Osteoblast (primary cell): ENCODE measurements at regions not wholly inside any gene's neighbourhood (a gene's known extent, or its start where the extent isn't known, plus 50 kb on each side); places are given as distances from the start of the nearest gene placed in this dataset.
A peak's percentile ranks its signal among the peaks of the same experiment; 100 is the strongest.

Source experiments
- DNase-seq: peaks from one replicate; pipeline ENCODE4 v3.0.0; 2011; ENCODE audit warnings: low spot score, mixed read lengths; ENCODE audit not compliant: insufficient read length; ENCODE audit errors: missing footprints
- H2AFZ ChIP-seq: 2 replicates; pipeline ENCODE4 v1.6.0; 2011; ENCODE audit warnings: mild to moderate bottlenecking, low read length
- H3K27ac ChIP-seq: 2 replicates; pipeline ENCODE4 v1.5.1; 2011; ENCODE audit warnings: mild to moderate bottlenecking, low read depth, low read length, moderate library complexity
- H3K27me3 ChIP-seq: 2 replicates; pipeline ENCODE4 v1.6.0; 2012; ENCODE audit warnings: mild to moderate bottlenecking, control low read depth, inconsistent platforms, low read length, moderate library complexity; ENCODE audit not compliant: insufficient read depth
- H3K36me3 ChIP-seq: 2 replicates; pipeline ENCODE4 v1.5.1; 2011; ENCODE audit warnings: mild to moderate bottlenecking, low read length, control low read depth, moderate library complexity; ENCODE audit not compliant: insufficient read depth
- H3K4me1 ChIP-seq: 2 replicates; pipeline ENCODE4 v1.5.1; 2011; ENCODE audit warnings: mild to moderate bottlenecking, low read length, control low read depth, moderate library complexity; ENCODE audit not compliant: insufficient read depth
- H3K4me2 ChIP-seq: 2 replicates; pipeline ENCODE4 v1.6.0; 2011; ENCODE audit warnings: mild to moderate bottlenecking, low read length; ENCODE audit not compliant: insufficient read depth
- H3K4me3 ChIP-seq: fragments of 200-600 bp; sonication (generic); 3 replicates; pipeline ENCODE4 v1.5.1; 2012; ENCODE audit warnings: mild to moderate bottlenecking, low read length, inconsistent platforms; ENCODE audit not compliant: insufficient read depth
- H3K79me2 ChIP-seq: 2 replicates; pipeline ENCODE4 v1.6.0; 2012; ENCODE audit warnings: mild to moderate bottlenecking, low read length, control low read depth, inconsistent platforms; ENCODE audit not compliant: insufficient read depth
- H3K9me3 ChIP-seq: 2 replicates; pipeline ENCODE4 v1.5.1; 2011; ENCODE audit warnings: low read depth, low read length, control low read depth
- H4K20me1 ChIP-seq: 2 replicates; pipeline ENCODE4 v1.6.0; 2012; ENCODE audit warnings: mild to moderate bottlenecking, low read length, control low read depth; ENCODE audit not compliant: insufficient read depth
- CTCF ChIP-seq: IDR thresholded peaks from 2 replicates; pipeline ENCODE4 v1.5.1; 2011; ENCODE audit warnings: mild to moderate bottlenecking, low read depth, low read length, moderate library complexity; ENCODE audit errors: extremely low read depth

- Histone ChIP-seq H3K27me3 (peaks cover 19% of the 10 kb centered on the region), H3K4me1 (peaks cover 51% of the 10 kb centered on the region), H3K36me3 (no peaks in the 10 kb centered on the region), H4K20me1 (no peaks in the 10 kb centered on the region), H3K4me3 (peak overlapping the region; percentile 20), H2AFZ (no peak overlapping the region), H3K27ac (peak overlapping the region; percentile 38), H3K9me3 (no peaks in the 10 kb centered on the region), H3K4me2 (peak overlapping the region; percentile 2), H3K79me2 (no peaks in the 10 kb centered on the region)
- TF ChIP-seq CTCF: no peak
- DNase-seq: no peak
These were observed 53.3 kb upstream of the PRDM11 start for GRCh38 chr11:45092901-45093760.

- no peak overlapping the region for H3K27ac ChIP-seq
These were observed 52.5 kb upstream of the PRDM11 start for GRCh38 chr11:45093761-45094455.

GRCh38 chr11:45094958-45095690 lies 51.3 kb upstream of the PRDM11 start:
- peaks cover 35% of the 10 kb centered on the region for H3K4me1 ChIP-seq
- TF ChIP-seq CTCF: no peak
- H4K20me1 ChIP-seq: no peaks in the 10 kb centered on the region
- no peak for DNase-seq
- H3K27me3 ChIP-seq: peaks cover 28% of the 10 kb centered on the region
- H2AFZ ChIP-seq: no peak overlapping the region
- H3K79me2 ChIP-seq: no peaks in the 10 kb centered on the region
- H3K9me3 ChIP-seq: no peaks in the 10 kb centered on the region
- H3K4me3 ChIP-seq: no peak overlapping the region
- no peak overlapping the region for H3K4me2 ChIP-seq
- no peak overlapping the region for H3K27ac ChIP-seq
- no peaks in the 10 kb centered on the region for H3K36me3 ChIP-seq

More at GRCh38 chr11:45093761-45094455, 52.5 kb upstream of the PRDM11 start:
- Histone ChIP-seq H3K4me3 (peak overlapping the region; percentile 20), H3K36me3 (no peaks in the 10 kb centered on the region), H2AFZ (no peak overlapping the region), H3K79me2 (no peaks in the 10 kb centered on the region), H3K27me3 (peaks cover 22% of the 10 kb centered on the region), H4K20me1 (no peaks in the 10 kb centered on the region), H3K4me1 (peaks cover 46% of the 10 kb centered on the region), H3K9me3 (no peaks in the 10 kb centered on the region), H3K4me2 (peak overlapping the region; percentile 2)
- TF ChIP-seq CTCF: no peak
- DNase-seq: no peak

- H3K27ac ChIP-seq: no peak overlapping the region
- no peaks in the 10 kb centered on the region for H3K9me3 ChIP-seq
- peaks cover 33% of the 10 kb centered on the region for H3K27me3 ChIP-seq
- TF ChIP-seq CTCF: no peak
- H2AFZ ChIP-seq: no peak overlapping the region
- H4K20me1 ChIP-seq: no peaks in the 10 kb centered on the region
- no peak for DNase-seq
- no peak overlapping the region for H3K4me2 ChIP-seq
- H3K79me2 ChIP-seq: no peaks in the 10 kb centered on the region
- no peak overlapping the region for H3K4me3 ChIP-seq
- no peaks in the 10 kb centered on the region for H3K36me3 ChIP-seq
- peaks cover 30% of the 10 kb centered on the region for H3K4me1 ChIP-seq
These were observed 50.8 kb upstream of the PRDM11 start for GRCh38 chr11:45095691-45096010.
